A673 (cell line): ENCODE measurements at regions not wholly inside any gene's neighbourhood (a gene's known extent, or its start where the extent isn't known, plus 50 kb on each side); places are given as distances from the start of the nearest gene placed in this dataset.

ENCODE experiments used
- BruUV-seq: library from RNA; stranded (reverse); fragments of 400-500 nt; replicated peaks from 2 replicates; lab custom pipeline; 2021; lab: Mats Ljungman, UMichigan
- CTCF ChIA-PET: fragments of 300-600 bp; sonication (Branson Sonifier 250); formaldehyde crosslinking; loops from one replicate; lab custom pipeline; 2022; ENCODE audit warnings: antibody characterized with exemption; lab: Charles Lee
- POLR2A ChIA-PET: fragments of 300-600 bp; sonication (Branson Sonifier 250); formaldehyde crosslinking; loops from one replicate; lab custom pipeline; 2022; ENCODE audit warnings: antibody characterized with exemption; ENCODE audit not compliant: low non-redundant PET; lab: Charles Lee
- DNase-seq: peaks from one replicate; pipeline ENCODE4 v3.0.0-alpha.2; 2015; ENCODE audit warnings: low spot score
- H3K27ac ChIP-seq: fragments of 200-600 bp; sonication (generic); 2 replicates; pipeline ENCODE4 v1.5.1; 2016; ENCODE audit warnings: mixed run types, low read depth, mild to moderate bottlenecking, mixed read lengths, antibody characterized with exemption, low read length; ENCODE audit not compliant: poor library complexity, severe bottlenecking
- H3K27me3 ChIP-seq: fragments of 200-600 bp; sonication (generic); replicated peaks from 2 replicates; pipeline ENCODE4 v1.6.1; 2017; ENCODE audit warnings: mixed run types, low read depth, mild to moderate bottlenecking, mixed read lengths, antibody characterized with exemption, low read length; ENCODE audit not compliant: insufficient read depth, poor library complexity
- H3K36me3 ChIP-seq: fragments of 200-600 bp; sonication (generic); 2 replicates; pipeline ENCODE4 v1.6.1; 2016; ENCODE audit warnings: mixed run types, mild to moderate bottlenecking, mixed read lengths, antibody characterized with exemption, low read length; ENCODE audit not compliant: insufficient read depth, poor library complexity, severe bottlenecking
- H3K4me1 ChIP-seq: fragments of 200-600 bp; sonication (generic); 2 replicates; pipeline ENCODE4 v1.6.1; 2017; ENCODE audit warnings: mixed run types, mild to moderate bottlenecking, mixed read lengths, antibody characterized with exemption, low read length; ENCODE audit not compliant: insufficient read depth, poor library complexity, severe bottlenecking
- H3K4me3 ChIP-seq: fragments of 200-600 bp; sonication (generic); 2 replicates; pipeline ENCODE4 v1.5.1; 2016; ENCODE audit warnings: low read depth, mixed run types, mild to moderate bottlenecking, mixed read lengths, low read length; ENCODE audit not compliant: poor library complexity, severe bottlenecking
- H3K9me3 ChIP-seq: fragments of 200-600 bp; sonication (generic); 2 replicates; pipeline ENCODE4 v1.6.1; 2016; ENCODE audit warnings: mixed run types, low read depth, mild to moderate bottlenecking, mixed read lengths, antibody characterized with exemption, low read length; ENCODE audit not compliant: poor library complexity, severe bottlenecking
- CTCF ChIP-seq: fragments of 300-800, 200-600 bp; sonication (generic); conservative IDR thresholded peaks from 2 replicates; pipeline ENCODE4 v1.5.1; 2017; ENCODE audit warnings: low read depth, mild to moderate bottlenecking, antibody characterized with exemption, low read length, moderate library complexity, mixed read lengths
- EZH2 ChIP-seq: fragments of 200-600 bp; sonication (generic); IDR thresholded peaks from 2 replicates; pipeline ENCODE4 v1.6.1; 2017; ENCODE audit warnings: borderline replicate concordance, low read depth, mild to moderate bottlenecking, mixed read lengths, antibody characterized with exemption, low read length; ENCODE audit not compliant: poor library complexity, severe bottlenecking
- intact Hi-C: fragments of 100-400 bp; cut with micrococcal nuclease; formaldehyde crosslinking; loops from one replicate; pipeline ENCODE4 v1.10.0; 2022; ENCODE audit not compliant: unreplicated experiment

- ChIA-PET POLR2A (no interaction called here), CTCF (no interaction called here)
- no peaks in the 10 kb centered on the region for H3K9me3 ChIP-seq
- no peak for DNase-seq
- TF ChIP-seq CTCF: no peak
- TF ChIP-seq EZH2: no peak
- intact Hi-C loops: no loop called here
- no TSS peak for BruUV-seq
- no peaks in the 10 kb centered on the region for H3K36me3 ChIP-seq
- H3K4me1 ChIP-seq: no peaks in the 10 kb centered on the region
- H3K27ac ChIP-seq: no peak overlapping the region
- H3K4me3 ChIP-seq: no peak overlapping the region
- peaks cover 11% of the 10 kb centered on the region for H3K27me3 ChIP-seq
Measured at GRCh38 chr16:56068816-56069215, 122.5 kb upstream of the GNAO1 start.

- DNase-seq: no peak
- no peak overlapping the region for H3K4me3 ChIP-seq
- POLR2A ChIA-PET: no interaction called here
- peaks cover 11% of the 10 kb centered on the region for H3K27me3 ChIP-seq
- no peaks in the 10 kb centered on the region for H3K36me3 ChIP-seq
- intact Hi-C loops: no loop called here
- no peaks in the 10 kb centered on the region for H3K9me3 ChIP-seq
- TF ChIP-seq CTCF (no peak), EZH2 (no peak)
- no peaks in the 10 kb centered on the region for H3K4me1 ChIP-seq
- CTCF ChIA-PET: no interaction called here
- H3K27ac ChIP-seq: no peak overlapping the region
- no TSS peak for BruUV-seq
Measured at GRCh38 chr16:56068314-56068713, 123.0 kb upstream of the GNAO1 start.

- ChIA-PET POLR2A (no interaction called here), CTCF (no interaction called here)
- Histone ChIP-seq H3K4me3 (no peak overlapping the region), H3K36me3 (no peaks in the 10 kb centered on the region), H3K27ac (no peak overlapping the region), H3K4me1 (no peaks in the 10 kb centered on the region), H3K9me3 (no peaks in the 10 kb centered on the region), H3K27me3 (peaks cover 11% of the 10 kb centered on the region)
- TF ChIP-seq EZH2: no peak
- no peak for TF ChIP-seq CTCF
- no TSS peak for BruUV-seq
- intact Hi-C loops: no loop called here
- no peak for DNase-seq
Measured at GRCh38 chr16:56067406-56067805, 123.9 kb upstream of the GNAO1 start.
